GM18868 (cell line): ENCODE measurements at regions not wholly inside any gene's neighbourhood (a gene's known extent, or its start where the extent isn't known, plus 50 kb on each side); places are given as distances from the start of the nearest gene placed in this dataset.

Source experiments
- ATAC-seq: cut with Tn5 transposase; IDR thresholded peaks from one replicate; pipeline ENCODE4 v1.9.1; 2021; ENCODE audit warnings: mild to moderate bottlenecking, moderate library complexity; ENCODE audit not compliant: unreplicated experiment

DNA sequence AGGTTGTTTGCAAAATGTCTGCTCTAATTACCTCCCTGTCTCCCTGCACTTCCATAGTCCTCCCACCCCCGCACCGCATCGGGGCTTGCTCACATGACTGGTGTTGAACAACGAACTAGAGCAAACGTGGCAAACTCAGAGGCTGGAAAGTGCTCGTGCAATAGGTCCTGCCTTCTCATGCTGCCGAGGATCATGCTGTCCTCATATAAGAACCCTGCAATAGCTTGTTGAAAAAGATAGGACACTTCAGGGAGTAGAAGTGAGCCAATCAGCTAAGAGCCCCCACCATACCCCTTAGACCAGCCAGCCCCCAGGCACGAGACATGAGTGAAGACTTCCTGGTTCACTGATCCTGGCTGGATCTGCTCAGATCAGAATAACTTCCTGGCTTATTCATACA lies 219.2 kb downstream of the C6orf118 start:
- no peak for ATAC-seq

GRCh38 chr6:165086814-165087213 lies 222.6 kb downstream of the C6orf118 start:
- ATAC-seq: no peak

- ATAC-seq: no peak
Measured at GRCh38 chr6:165082636-165083035, 226.8 kb downstream of the C6orf118 start.

- ATAC-seq: peak; percentile 77
Measured at GRCh38 chr6:165081944-165082532, 227.4 kb downstream of the C6orf118 start.

GRCh38 chr6:165077876-165078275 lies 231.5 kb downstream of the C6orf118 start:
- no peak for ATAC-seq

GRCh38 chr6:165071906-165072305 lies 237.5 kb downstream of the C6orf118 start:
- no peak for ATAC-seq

DNA sequence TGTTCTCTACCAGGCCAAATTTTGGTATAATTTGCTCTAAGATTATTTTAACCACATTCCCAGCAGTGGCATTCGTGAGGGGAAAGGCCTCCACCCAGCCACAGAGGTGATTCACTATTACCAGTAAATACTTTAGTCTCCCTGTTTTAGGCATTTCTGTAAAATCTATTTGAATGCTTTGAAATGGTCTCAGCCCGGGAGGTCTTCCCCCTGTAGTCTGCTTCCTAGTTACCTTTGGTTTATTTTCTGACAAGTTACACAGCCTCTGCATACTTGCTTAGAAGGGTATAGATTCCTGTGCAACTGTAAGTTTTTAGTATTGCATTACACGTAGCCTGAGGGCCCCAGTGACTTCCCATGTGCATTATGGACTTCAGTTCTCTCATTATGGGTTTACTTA lies 248.7 kb downstream of the C6orf118 start:
- no peak for ATAC-seq

DNA sequence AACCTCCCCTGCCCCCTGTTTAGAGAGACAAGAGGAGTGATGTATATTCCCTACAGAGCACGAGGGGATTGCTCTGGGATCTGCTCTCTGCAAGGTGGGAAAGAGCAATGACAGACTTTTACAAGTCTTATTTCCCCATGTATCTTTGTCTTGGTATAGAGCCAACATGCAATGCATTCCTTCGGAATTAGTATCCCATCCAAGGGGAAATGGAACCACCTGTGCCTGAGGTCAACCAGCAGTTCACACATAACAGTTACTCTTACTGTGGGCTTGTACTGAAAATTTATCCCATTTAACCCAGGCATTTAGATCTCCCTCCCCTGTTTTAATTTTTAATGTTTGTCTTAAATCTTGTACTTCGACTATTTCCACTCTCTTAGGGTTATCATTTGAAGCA lies 250.4 kb downstream of the C6orf118 start:
- ATAC-seq: no peak

DNA sequence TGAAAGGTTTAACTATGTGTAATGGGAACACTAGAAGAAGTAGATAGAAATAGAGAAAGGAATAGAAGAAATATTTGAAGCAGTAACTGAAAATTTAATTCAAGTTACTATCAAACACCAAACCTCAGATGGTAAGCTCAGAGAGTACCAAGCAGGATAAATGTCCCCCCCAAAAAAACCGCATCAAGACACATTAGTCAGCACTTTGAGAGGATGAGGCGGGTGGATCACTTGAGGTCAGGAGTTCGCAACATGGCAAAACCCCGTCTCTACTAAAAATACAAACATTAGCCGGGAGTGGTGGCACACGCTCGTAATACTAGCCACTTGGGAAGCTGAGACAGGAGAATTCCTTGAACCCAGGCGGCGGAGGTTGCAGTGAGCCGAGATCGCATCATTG lies 253.1 kb downstream of the C6orf118 start:
- no peak for ATAC-seq

DNA sequence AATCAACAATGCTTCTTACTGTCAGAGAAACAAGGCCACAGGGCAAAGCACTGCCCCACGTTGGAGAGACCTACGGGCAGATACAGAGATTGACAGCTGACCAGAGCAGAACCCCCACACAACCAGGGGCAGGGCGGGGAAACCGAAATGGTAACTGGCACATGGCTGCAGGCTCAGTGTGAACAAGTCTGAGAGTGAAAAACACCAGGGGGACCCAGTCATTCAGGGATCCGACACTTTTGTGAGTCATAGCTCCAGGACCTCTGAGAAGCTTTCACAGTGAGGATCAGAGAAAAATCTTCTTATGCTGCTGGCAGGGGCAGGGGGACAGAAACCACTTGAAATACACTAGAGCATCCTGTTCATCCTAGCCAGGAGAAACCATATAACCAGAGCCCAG lies 254.2 kb downstream of the C6orf118 start:
- no peak for ATAC-seq

GRCh38 chr6:165052561-165053480 lies 256.6 kb downstream of the C6orf118 start:
- no peak for ATAC-seq

GRCh38 chr6:165049362-165049761 lies 260.0 kb downstream of the C6orf118 start:
- ATAC-seq: no peak

DNA sequence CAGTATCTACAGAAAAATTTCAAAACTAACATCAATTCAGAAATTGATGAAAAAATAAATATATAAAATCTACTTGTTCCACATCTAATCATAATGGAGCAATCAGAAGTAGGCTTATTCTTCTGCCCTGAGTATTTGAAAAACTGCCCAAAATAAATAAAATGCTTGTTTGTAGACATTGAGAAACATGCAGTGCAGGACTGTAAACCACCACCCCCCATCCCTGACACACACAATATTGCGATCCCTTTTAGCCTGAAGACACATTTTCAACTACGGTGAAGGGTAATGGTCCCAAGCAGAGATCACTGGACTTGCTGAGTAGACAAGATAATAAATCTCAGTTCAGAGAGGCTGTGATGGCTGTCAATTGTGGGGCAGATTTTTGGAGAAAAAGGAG lies 261.5 kb downstream of the C6orf118 start:
- ATAC-seq: no peak

DNA sequence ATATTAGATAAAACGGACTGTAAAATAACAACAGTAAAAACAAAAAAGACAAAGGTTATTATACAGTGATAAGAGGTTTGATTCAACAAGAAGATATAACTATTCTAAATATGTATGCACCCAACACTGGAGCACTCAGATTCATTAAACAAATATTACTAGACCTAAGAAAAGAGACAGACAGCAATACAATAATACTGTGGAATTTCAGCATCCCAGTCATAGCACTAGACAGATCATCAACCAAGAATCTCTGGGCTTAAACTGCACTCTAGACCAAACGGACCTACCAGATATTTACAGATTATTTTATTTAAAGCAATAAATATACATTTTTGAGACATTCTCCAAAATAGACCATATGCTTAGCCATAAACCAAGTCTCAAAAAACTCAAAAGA lies 263.8 kb downstream of the C6orf118 start:
- no peak for ATAC-seq

DNA sequence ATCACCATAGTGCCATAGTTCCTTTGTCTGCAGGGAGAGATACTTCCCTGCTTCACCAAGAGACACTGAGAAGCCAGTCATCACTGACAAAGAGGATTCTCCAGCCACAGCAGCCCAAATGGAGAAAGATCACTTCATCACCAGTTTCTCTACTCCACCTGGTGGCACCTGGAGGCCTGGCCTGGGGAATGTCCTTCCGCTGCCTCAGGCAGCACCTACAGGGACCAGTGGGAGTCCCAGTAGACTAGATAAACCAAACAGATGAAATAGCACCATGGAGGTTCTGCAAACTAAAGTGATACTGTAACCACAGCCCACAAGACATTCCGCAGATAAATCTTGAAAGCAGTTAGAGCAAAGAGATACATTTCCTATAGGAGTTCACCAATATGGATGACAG lies 266.5 kb downstream of the C6orf118 start:
- no peak for ATAC-seq

DNA sequence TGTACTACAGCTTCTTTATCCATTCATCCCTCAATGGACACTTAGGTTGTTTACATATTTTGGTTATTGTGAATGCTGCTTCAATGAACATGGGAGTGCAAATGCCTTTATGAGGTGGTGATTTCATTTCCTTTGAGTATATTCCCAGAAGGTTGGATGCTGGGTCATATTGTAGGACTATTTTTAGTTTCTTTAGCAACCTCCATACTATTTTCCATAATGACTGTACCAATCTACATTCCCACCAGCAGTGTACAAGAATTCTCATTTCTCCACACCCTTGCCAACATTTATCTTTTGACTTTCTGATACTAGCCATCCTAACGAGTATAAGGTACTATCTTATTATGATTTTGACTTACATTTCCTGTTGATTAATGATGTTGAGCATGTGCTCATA lies 269.0 kb downstream of the C6orf118 start:
- no peak for ATAC-seq

DNA sequence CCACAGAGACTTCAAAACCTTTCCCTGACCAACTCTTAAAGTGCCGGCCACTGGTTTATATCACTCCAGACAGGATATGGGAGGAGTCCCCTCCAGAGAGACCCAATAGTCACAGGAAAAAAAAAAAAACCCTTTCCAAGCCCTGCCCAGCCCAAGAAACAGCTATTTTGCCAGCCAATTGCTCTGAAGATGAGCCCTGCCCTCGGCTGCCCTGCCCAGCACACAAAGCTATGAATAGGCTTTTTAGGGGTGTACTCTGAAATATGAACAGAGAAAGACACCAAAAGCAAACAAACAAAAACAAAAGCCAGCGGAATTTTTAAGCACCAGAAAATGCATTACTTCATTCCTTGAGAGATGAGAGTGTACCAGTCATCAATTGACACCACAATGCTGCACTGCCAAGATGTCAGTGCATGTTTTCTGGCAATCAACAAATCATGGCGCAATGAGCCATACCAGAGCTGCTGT lies 275.1 kb downstream of the C6orf118 start:
- no peak for ATAC-seq

GRCh38 chr6:165031502-165031901 lies 277.9 kb downstream of the C6orf118 start:
- no peak for ATAC-seq

- ATAC-seq: no peak
Measured at GRCh38 chr6:165025040-165025439, 284.4 kb downstream of the C6orf118 start.

- ATAC-seq: no peak
Measured at GRCh38 chr6:165019681-165020080, 289.7 kb downstream of the C6orf118 start.

- ATAC-seq: no peak
Measured at GRCh38 chr6:165015676-165016075, 293.7 kb downstream of the C6orf118 start.

GRCh38 chr6:165013701-165014100 lies 295.7 kb downstream of the C6orf118 start:
- no peak for ATAC-seq
